NCI-H146 (cell line): ENCODE measurements at regions not wholly inside any gene's neighbourhood (a gene's known extent, or its start where the extent isn't known, plus 50 kb on each side); places are given as distances from the start of the nearest gene placed in this dataset.
"Not testable (repeated sequence)": the region's sequence is repeated elsewhere in the genome, so short reads cannot be mapped to it uniquely, and the experiment has no call there.

Experiments used
- DNase-seq: peaks from one replicate; lab custom pipeline; 2025; lab: John Stamatoyannopoulos, UW

- no peak for DNase-seq
Measured at GRCh38 chr6:146938266-146938665, 266.0 kb upstream of the STXBP5 start.

- DNase-seq, result not testable (repeated sequence)
Measured at GRCh38 chr6:146939456-146939855, 264.8 kb upstream of the STXBP5 start.

- no peak for DNase-seq
Measured at GRCh38 chr6:146943664-146944063, 260.6 kb upstream of the STXBP5 start.

GRCh38 chr6:146944077-146944476 is 260.1 kb upstream of the STXBP5 start:
- DNase-seq, result no peak

- no peak for DNase-seq
Measured at GRCh38 chr6:146944809-146945208, 259.4 kb upstream of the STXBP5 start.

- DNase-seq, result no peak
Measured at GRCh38 chr6:146946559-146946958, 257.7 kb upstream of the STXBP5 start.

GRCh38 chr6:146948790-146949342 is 255.4 kb upstream of the STXBP5 start:
- peak; percentile 32 for DNase-seq

DNA sequence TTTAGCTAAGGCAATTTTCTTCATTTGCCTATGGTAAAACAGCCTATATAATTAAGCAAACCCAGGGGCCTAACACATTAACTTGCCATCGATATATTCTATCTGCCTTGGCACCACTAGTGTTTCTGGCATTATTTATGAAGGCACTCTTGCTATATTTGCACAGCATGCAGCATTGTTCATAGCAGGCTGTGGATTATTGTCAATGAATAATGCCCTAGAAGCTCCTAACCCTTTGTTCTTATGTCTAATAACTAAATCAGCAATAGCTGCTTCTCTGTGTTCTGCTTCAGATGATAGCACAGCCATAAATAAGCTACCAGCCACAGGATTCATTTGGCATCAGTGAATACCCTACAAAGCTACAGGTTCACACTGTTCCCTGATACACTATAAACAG is 254.8 kb upstream of the STXBP5 start:
- DNase-seq, result peak; percentile 60

- no peak for DNase-seq
Measured at GRCh38 chr6:146950351-146950835, 253.8 kb upstream of the STXBP5 start.

GRCh38 chr6:146955570-146955969 is 248.6 kb upstream of the STXBP5 start:
- no peak for DNase-seq

DNA sequence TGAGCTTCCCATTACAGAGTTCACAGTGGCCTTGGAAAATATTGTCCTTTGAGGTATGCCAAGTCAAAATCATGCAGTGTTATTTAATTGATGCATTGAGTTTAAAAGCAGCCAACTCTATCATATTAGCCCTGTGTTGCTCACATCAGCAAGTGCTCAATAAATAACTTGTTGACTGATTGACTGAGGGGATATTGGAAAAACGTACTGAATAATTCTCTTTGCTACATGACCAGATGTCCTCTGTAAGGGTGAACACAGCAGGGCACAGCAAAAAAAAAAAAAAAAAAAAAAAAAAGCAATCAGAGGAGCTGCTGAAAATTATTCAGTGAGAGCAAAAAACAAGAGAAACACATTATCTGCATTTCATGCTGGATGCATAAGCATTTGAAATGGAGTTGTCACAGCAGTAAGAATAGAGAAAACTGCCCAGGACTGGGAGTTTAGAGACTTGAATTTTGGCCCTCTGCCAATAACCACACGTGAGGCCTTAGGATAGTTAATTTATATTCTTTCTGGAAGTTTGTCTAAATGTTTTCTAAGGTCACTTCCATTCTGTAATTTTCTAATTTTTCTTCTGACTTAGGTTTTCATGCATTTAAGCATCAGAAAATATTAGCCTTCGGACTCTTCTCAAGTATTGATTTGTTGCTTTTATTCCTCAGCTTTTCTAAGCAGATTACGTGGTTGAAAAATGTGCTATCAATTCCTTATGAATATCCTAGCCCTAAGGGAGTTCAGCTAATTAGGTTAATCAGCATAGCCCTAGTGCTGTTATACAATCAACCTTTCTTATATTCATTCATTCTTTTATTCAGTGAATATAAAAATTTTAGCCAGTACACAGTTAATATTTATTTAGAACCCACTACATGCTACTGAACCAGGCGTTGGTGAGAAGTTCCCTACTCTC is 246.8 kb upstream of the STXBP5 start:
- DNase-seq, result peak; percentile 28

DNA sequence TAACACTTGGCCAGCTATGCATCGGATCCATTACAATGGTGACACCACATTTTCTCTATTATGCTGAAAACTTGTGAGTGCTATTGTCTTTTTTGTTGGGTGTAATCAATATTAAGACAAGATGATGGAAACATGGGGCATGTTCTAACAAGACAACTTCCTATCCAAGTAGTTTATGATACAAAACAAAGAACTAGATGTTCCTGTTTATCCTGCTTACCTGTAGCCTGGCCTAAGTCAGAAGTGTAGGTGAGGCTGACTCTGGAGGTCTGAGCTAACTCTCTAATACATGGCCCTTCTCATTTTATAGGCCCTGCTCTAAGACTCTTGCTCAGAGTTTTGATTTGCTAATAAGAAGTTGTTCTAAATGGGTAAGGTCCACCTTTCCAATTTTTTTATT is 242.4 kb upstream of the STXBP5 start:
- DNase-seq, result no peak

- no peak for DNase-seq
Measured at GRCh38 chr6:146962329-146962728, 241.9 kb upstream of the STXBP5 start.

- DNase-seq, result no peak
Measured at GRCh38 chr6:146965110-146965689, 239.0 kb upstream of the STXBP5 start.

DNA sequence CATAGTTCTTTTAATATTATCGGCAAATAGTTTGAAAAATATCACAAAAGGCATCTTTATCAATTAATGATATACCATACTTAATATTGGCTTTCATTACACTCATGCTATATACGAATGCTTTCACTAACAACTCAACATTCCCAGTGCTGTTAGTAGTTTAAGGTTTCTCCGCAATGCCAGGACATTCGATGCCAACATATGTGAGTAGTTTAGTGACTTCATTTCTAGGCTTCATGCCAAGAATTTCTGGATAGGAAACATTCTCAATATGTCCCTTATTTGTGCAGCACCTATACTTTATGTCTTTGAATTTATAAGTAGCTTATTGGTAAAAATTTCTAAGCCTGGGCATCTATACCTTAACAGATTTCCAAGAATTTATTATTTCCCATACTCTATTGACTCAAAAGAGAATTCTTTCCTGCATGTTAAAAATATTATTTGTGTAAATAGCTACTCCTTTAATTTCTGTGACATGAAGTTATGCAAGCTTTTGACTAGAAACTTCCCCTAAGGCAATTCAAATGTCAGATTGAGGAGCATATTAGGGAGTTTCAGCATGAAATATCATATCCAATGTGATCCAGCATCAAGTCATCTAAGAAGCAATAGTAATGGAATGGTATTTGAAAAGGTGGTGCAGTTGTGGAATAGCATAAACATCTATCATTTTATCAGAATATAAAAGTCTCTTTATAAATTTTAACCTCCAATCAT is 236.0 kb upstream of the STXBP5 start:
- no peak for DNase-seq

GRCh38 chr6:146972546-146972945 is 231.7 kb upstream of the STXBP5 start:
- DNase-seq, result no peak

GRCh38 chr6:146974351-146974750 is 229.9 kb upstream of the STXBP5 start:
- DNase-seq, result no peak

DNA sequence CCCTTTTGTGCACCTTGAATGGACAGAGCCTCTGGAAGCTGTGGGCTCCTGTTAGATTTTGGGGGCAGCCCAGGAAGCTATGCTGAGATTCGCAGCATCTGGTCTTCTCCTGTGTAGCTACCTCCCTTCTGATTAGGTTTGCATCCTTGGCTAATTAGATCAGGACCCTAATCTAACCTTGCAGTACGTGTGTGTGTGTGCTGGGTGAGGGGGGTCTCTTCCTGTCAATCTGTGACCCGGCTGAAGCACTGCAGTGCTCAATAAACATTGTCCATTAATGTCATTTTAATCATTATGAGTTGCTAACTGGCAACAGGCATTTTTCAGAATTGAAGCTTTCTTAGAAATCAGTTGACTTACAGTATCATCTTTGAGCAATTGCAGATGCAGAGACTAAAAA is 229.1 kb upstream of the STXBP5 start:
- DNase-seq, result no peak

- DNase-seq, result no peak
Measured at GRCh38 chr6:146980900-146981329, 223.3 kb upstream of the STXBP5 start.

- DNase-seq, result no peak
Measured at GRCh38 chr6:146981981-146982380, 222.2 kb upstream of the STXBP5 start.

DNA sequence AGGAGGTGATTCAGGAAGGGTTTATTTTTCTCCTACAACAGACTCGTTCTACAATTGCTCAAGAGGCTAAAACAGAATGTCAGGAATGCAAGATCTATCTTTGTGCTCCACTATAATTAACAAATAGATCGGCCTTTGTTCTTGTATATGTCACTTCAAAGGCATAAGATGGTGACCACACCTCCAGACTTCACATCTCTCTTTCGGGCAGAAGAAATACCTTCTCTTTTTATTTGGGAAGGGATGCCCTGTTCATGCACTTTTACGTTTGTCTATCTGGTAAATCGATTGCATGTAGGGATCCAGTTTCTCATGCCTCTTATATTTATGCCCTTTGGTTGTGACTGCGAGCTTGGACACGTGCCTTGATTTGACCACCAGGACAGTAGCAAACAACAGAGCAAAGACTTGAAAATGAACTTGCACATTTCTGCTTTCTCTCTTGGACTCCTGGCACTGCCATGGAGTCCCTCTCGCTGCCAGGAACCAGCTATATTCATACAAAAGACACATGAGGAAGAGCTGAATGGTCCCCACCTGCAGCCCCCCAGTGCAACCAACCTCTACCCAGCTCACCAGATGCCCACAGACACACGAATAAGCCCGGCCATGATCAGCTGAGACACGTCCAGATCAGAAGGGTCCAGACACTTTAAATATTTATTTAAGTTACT is 219.8 kb upstream of the STXBP5 start:
- DNase-seq, result no peak

DNA sequence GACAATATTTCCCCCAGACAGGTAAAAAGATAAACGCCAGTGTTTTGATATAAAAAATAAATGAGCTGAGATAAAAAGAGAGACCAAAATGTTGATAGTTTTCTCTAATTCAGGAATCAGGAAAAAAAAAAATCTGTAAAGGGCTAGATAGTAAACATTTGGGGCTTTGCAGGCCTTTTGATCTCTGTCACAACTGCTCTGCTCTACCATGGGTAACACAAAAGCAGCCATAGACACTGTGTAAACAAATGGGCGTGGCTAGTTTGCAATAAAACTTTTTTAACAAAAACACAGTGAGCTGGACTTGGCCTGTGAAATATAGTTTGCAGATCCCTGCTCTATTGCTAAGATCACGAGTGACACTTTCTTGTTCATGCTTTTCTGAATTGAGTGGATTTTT is 219.1 kb upstream of the STXBP5 start:
- DNase-seq, result peak; percentile 55
